Thymus (tissue), 11 donors: ENCODE measurements at regions not wholly inside any gene's neighbourhood (a gene's known extent, or its start where the extent isn't known, plus 50 kb on each side); places are given as distances from the start of the nearest gene placed in this dataset.
"Not testable (repeated sequence)": the region's sequence is repeated elsewhere in the genome, so short reads cannot be mapped to it uniquely, and the experiment has no call there.

Source experiments
- DNase-seq, 9 donors: peaks; one replicate each; pipeline ENCODE4 v3.0.0-alpha.2; 2013; ENCODE audit warnings: low spot score in 9 of 9, low read depth in 6 of 9, missing footprints in 1 of 9
- H3K27ac ChIP-seq, 2 donors: one replicate each; pipeline ENCODE4 v1.5.1; 2013; ENCODE audit warnings: control low read depth in 1 of 2, low read depth in 1 of 2, low read length in 1 of 2, mild to moderate bottlenecking in 1 of 2, moderate library complexity in 1 of 2
- H3K27me3 ChIP-seq, 2 donors: one replicate each; pipeline ENCODE4 v1.5.1; 2013; ENCODE audit warnings: low read length in 1 of 2; ENCODE audit not compliant: control insufficient read depth in 2 of 2, insufficient read depth in 1 of 2
- H3K36me3 ChIP-seq, 2 donors: one replicate each; pipeline ENCODE4 v1.5.1; 2013; ENCODE audit warnings: low read length in 1 of 2, mild to moderate bottlenecking in 1 of 2, moderate library complexity in 1 of 2; ENCODE audit not compliant: control insufficient read depth in 2 of 2, insufficient read depth in 2 of 2
- H3K4me1 ChIP-seq, 2 donors: one replicate each; pipeline ENCODE4 v1.5.1; 2013; ENCODE audit warnings: low read length in 2 of 2; ENCODE audit not compliant: control insufficient read depth in 2 of 2, insufficient read depth in 2 of 2
- H3K4me3 ChIP-seq, 2 donors: one replicate each; pipeline ENCODE4 v1.5.1; 2013; ENCODE audit warnings: low read length in 2 of 2, control low read depth in 1 of 2, mild to moderate bottlenecking in 1 of 2
- H3K9me3 ChIP-seq, 2 donors: one replicate each; pipeline ENCODE4 v1.5.1; 2013; ENCODE audit warnings: low read length in 1 of 2, mild to moderate bottlenecking in 1 of 2; ENCODE audit not compliant: control insufficient read depth in 2 of 2, insufficient read depth in 1 of 2
- WGBS: extraction: QIAGEN DNeasy Blood & Tissue Kit; methylation state at CpG from one replicate; pipeline ENCODE4 v1.1.7; 2013; 5-methylcytosine and 5-hydroxymethylcytosine counted together
- donor health status: healthy.

DNA sequence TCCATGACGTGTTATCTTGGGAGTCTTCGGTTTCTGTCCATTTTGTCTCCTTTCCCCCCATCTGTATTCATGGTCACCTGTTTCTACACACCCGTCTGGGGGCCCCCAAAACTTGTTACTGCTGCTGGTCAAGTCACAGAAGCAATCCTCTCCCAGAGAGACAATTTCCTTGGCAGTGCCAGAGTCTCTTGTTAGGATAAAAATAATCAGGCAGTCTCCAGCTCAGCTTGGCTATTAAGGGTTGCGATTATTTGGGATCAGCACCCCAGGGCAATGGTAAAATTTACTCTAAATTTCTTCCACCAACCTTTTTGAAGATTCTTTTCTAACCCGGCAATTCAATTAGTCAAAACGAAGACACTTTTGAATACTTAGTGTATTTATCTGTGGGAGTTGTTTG lies 229.1 kb upstream of the JARID2 start:
- no peak for DNase-seq
- Histone ChIP-seq H3K4me1 (peaks cover 3 to 21% of the 10 kb centered on the region in 2 donors), H3K4me3 (no peak overlapping the region), H3K36me3 (no peaks in the 10 kb centered on the region), H3K27ac (no peak overlapping the region), H3K9me3 (peaks cover 0 to 7% of the 10 kb centered on the region in 2 donors), H3K27me3 (no peaks in the 10 kb centered on the region)
- 96% methylated on average over 6 of the region's 6 CpGs for WGBS

DNA sequence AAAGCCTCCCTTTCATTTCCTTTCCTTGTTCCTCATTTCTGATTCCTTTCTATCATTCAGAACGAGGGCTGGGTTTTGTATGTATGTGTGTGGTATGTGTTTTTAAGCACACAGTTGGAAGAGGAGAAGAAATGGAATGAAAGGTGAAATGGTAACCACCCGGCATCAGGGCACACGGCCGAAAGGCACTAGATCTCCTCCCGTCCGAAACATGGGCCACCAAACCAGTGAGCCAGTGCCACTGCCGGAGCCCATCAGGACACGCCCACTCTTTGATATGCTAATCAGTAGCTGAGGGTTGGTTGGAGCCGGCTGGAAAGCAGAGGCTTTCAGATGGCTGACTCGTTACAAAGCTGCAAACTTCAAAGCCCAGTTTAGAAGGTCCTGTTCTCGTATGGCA lies 228.6 kb upstream of the JARID2 start:
- Histone ChIP-seq H3K27me3 (no peaks in the 10 kb centered on the region), H3K4me1 (peaks cover 3 to 24% of the 10 kb centered on the region in 2 donors), H3K9me3 (peaks cover 0 to 7% of the 10 kb centered on the region in 2 donors), H3K36me3 (no peaks in the 10 kb centered on the region), H3K27ac (peak overlapping the region in 1 of 2 donors; percentile 40), H3K4me3 (no peak overlapping the region)
- WGBS, result 49% methylated on average over 11 of the region's 11 CpGs
- DNase-seq, result peak in 8 of 9 donors; percentile 42 to 86 (median 62)

DNA sequence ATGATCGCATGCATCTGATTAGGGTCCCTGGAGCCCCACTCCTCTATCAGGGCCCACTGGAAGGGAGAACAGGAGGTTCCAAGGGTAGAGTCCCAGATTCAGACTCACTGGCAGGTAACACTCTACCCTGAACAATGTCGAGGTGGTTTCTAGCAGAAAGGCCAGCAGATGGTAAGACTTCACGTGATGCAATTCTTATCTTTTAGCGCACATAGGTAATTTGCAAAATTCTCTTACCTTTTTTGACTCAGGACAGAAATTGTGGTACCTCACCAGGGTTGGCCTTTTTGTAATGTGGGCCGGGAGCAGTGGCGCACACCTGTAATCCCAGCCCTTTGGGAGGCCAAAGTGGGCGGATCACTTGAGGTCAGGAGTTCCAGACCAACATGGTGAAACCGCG lies 228.1 kb upstream of the JARID2 start:
- H3K27ac ChIP-seq, result peak overlapping the region in 1 of 2 donors; percentile 40
- peaks cover 0 to 3% of the 10 kb centered on the region in 2 donors for H3K9me3 ChIP-seq
- H3K36me3 ChIP-seq, result no peaks in the 10 kb centered on the region
- H3K27me3 ChIP-seq, result no peaks in the 10 kb centered on the region
- peaks cover 3 to 24% of the 10 kb centered on the region in 2 donors for H3K4me1 ChIP-seq
- H3K4me3 ChIP-seq, result no peak overlapping the region
- no peak for DNase-seq
- 98% methylated on average over 9 of the region's 9 CpGs for WGBS

DNA sequence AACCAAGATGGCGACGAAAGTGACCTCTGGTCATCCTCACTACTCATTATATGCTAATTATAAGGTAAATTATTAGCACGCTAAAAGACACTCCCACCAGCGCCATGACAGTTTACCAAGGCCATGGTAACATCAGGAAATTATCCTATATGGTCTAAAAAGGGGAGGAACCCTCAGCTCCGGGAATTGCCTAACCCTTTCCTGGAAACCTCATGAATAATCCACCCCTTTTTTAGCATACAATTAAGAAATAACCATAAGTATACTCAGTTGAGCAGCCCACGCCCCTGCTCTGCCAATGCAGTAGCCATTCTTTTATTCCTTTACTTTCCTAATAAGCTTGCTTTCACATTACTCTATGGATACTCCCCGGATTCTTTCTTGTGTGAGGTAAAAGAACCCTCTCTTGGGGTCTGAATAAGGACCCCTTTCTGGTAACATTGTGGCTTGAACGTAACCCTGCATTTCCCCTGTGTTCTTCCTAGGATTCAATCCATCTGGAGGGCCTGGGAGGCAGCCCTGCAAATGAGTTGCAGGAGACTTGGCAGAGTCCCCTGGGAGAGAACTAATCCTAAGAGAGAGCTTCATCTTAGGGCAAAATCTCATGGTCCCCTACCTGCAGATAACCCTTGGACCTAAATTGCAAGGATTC lies 225.6 kb upstream of the JARID2 start:
- Histone ChIP-seq H3K9me3 (no peaks in the 10 kb centered on the region), H3K27me3 (no peaks in the 10 kb centered on the region), H3K36me3 (no peaks in the 10 kb centered on the region), H3K4me1 (peaks cover 3 to 24% of the 10 kb centered on the region in 2 donors), H3K27ac (no peak overlapping the region), H3K4me3 (no peak overlapping the region)
- no peak for DNase-seq
- WGBS, result 99% methylated on average over 8 of the region's 8 CpGs

DNA sequence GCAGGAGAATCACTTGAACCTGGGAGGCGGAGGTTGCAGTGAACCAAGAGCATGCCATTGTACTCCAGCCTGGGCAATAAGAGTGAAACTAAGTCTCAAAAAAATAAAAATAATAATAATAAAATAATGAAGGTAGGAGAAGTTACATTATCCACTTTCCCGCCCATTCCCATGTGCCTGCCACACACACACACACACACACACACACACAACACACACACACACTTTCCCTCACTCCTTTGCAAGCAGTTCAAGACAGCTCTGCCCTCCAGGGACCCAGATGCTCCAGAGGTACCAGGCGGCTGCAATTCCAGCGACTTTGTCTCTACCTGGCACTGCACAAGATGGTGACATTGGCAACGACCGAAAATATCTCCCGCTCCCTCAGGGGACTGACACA lies 224.8 kb upstream of the JARID2 start:
- Histone ChIP-seq H3K4me1 (peaks cover 3 to 24% of the 10 kb centered on the region in 2 donors), H3K27me3 (no peaks in the 10 kb centered on the region), H3K9me3 (no peaks in the 10 kb centered on the region), H3K4me3 (no peak overlapping the region), H3K36me3 (no peaks in the 10 kb centered on the region), H3K27ac (no peak overlapping the region)
- WGBS, result 99% methylated on average over 7 of the region's 7 CpGs
- DNase-seq, result no peak

DNA sequence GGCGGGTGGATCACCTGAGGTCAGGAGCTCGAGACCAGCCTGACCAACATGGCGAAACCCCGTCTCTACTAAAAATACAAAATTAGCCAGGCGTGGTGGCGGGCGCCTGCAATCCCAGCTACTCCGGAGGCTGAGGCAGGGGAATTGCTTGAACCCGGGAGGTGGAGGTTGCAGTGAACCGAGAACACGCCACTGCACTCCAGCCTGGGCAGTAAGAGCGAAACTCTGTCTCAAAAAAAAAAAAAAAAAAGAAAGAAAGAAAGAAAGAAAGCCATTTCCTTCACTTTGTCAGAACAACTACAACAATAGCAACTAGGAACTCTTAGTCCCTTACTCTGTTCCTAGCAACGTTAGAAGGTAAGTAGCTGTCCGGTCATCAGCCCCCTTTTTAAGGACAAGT lies 222.9 kb upstream of the JARID2 start:
- peaks cover 0 to 11% of the 10 kb centered on the region in 2 donors for H3K4me1 ChIP-seq
- H3K9me3 ChIP-seq, H3K4me3 ChIP-seq, DNase-seq, H3K27ac ChIP-seq, H3K27me3 ChIP-seq, H3K36me3 ChIP-seq: not testable (repeated sequence)
- WGBS, result 94% methylated on average over 14 of the region's 14 CpGs

DNA sequence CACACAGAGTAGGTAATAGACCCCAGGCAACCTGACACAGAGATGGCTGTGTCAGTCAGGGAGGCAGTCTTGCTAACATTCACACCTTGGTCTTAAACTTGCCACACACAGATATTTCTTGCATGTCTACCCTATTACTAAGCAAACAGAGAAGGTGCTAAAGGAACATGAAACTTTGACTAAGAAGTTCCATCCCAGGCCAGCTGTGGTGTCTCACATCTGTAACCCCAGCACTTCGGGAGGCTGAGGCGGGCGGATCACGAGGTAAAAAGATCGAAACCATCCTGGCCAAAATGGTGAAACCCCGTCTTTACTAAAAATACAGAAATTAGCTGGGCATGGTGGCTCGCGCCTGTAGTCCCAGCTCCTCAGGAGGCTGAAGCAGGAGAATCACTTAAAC lies 222.4 kb upstream of the JARID2 start:
- Histone ChIP-seq H3K9me3 (peaks cover 0 to 3% of the 10 kb centered on the region in 2 donors), H3K36me3 (no peaks in the 10 kb centered on the region), H3K27ac (no peak overlapping the region), H3K27me3 (no peaks in the 10 kb centered on the region), H3K4me1 (peaks cover 0 to 8% of the 10 kb centered on the region in 2 donors), H3K4me3 (no peak overlapping the region)
- no peak for DNase-seq
- WGBS, result 94% methylated on average over 8 of the region's 8 CpGs

DNA sequence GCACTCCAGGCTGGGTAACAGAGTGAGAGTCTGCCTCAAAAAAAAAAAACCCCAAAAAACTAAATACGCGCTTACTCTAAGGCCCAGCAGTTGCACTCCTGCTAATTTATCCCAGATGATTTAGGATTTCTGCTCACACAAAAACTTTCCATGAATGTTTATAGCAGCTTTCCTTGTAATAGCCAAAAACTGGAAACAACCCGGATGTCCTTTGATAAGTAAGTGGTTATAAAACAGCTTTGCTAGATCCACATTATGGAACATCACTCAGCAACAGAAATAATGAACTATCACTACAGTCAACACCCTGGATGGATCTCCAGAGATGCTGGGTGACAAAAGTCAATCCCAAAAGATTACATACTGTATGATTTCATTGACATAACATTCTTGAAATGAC lies 220.4 kb upstream of the JARID2 start:
- peaks cover 0 to 7% of the 10 kb centered on the region in 2 donors for H3K9me3 ChIP-seq
- peaks cover 4 to 14% of the 10 kb centered on the region in 2 donors for H3K4me1 ChIP-seq
- no peak overlapping the region for H3K27ac ChIP-seq
- H3K27me3 ChIP-seq, result no peaks in the 10 kb centered on the region
- no peak for DNase-seq
- WGBS, result 97% methylated on average over 3 of the region's 3 CpGs
- no peak overlapping the region for H3K4me3 ChIP-seq
- H3K36me3 ChIP-seq, result no peaks in the 10 kb centered on the region

DNA sequence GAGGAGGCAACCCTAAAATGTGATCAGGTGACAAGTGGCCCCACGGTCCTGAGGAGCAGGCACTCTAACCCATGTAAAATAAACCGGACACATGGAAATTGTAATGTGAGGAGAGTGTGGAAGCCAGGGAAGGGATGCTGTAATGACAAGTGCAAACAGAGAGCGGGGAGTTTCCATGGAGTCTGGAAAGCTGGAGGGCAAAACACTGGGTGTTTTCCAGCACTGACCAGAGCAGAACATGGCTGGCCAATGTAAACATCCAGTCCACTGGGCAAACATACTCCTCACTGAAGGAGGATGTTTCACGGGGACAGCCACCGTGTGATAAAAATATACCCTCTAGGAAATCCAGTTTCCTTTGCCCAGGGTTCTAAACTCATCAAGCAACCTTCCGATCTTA lies 219.0 kb upstream of the JARID2 start:
- Histone ChIP-seq H3K27me3 (no peaks in the 10 kb centered on the region), H3K36me3 (no peaks in the 10 kb centered on the region), H3K4me1 (peaks cover 4 to 20% of the 10 kb centered on the region in 2 donors), H3K9me3 (peaks cover 0 to 7% of the 10 kb centered on the region in 2 donors), H3K27ac (peak overlapping the region in 1 of 2 donors; percentile 26), H3K4me3 (no peak overlapping the region)
- WGBS, result 93% methylated on average over 6 of the region's 6 CpGs
- no peak for DNase-seq
